WTC11 (cell line): ENCODE measurements at regions not wholly inside any gene's neighbourhood (a gene's known extent, or its start where the extent isn't known, plus 50 kb on each side); places are given as distances from the start of the nearest gene placed in this dataset.

Experiments
- ATAC-seq: fragments of 200-7000 bp; cut with Tn5 transposase; 2 replicates; pipeline ENCODE4 v1.10.0; 2021; ENCODE audit warnings: mild to moderate bottlenecking, moderate library complexity
- CTCF ChIA-PET: fragments of 300-600 bp; sonication (Branson Sonifier 250); formaldehyde crosslinking; loops from one replicate; lab custom pipeline; 2021; ENCODE audit warnings: antibody characterized with exemption; lab: Charles Lee
- POLR2A ChIA-PET: fragments of 350-600 bp; sonication (Branson Sonifier 250); formaldehyde crosslinking; loops from one replicate; lab custom pipeline; 2021; ENCODE audit warnings: antibody characterized with exemption; lab: Charles Lee
- DNase-seq: peaks from one replicate; pipeline ENCODE4 v3.0.0; 2021; ENCODE audit warnings: low spot score
- H3K27ac Mint-ChIP-seq: 2 replicates; pipeline ENCODE4 v1.8.0; 2021; ENCODE audit warnings: mixed read lengths
- H3K27me3 Mint-ChIP-seq: 2 replicates; pipeline ENCODE4 v1.8.0; 2021; ENCODE audit warnings: low read depth, mild to moderate bottlenecking, moderate library complexity, mixed read lengths
- H3K36me3 Mint-ChIP-seq: 2 replicates; pipeline ENCODE4 v1.8.0; 2021; ENCODE audit warnings: mixed read lengths
- H3K4me1 Mint-ChIP-seq: 2 replicates; pipeline ENCODE4 v1.8.0; 2022; ENCODE audit warnings: mixed read lengths
- H3K4me3 Mint-ChIP-seq: 2 replicates; pipeline ENCODE4 v1.8.0; 2021; ENCODE audit warnings: mild to moderate bottlenecking, moderate library complexity, mixed read lengths
- H3K9me3 Mint-ChIP-seq: 2 replicates; pipeline ENCODE4 v1.8.0; 2021; ENCODE audit warnings: mixed read lengths
- ESRRA ChIP-seq: sonication (generic); formaldehyde crosslinking; IDR thresholded peaks from 2 replicates; pipeline ENCODE4 v1.8.1; 2022; ENCODE audit warnings: mild to moderate bottlenecking, missing genetic modification reagents, borderline replicate concordance
- FOXP1 ChIP-seq: sonication (generic); formaldehyde crosslinking; IDR thresholded peaks from 2 replicates; pipeline ENCODE4 v1.8.0; 2022; ENCODE audit warnings: missing genetic modification reagents, mild to moderate bottlenecking, moderate library complexity, borderline replicate concordance
- GRHL2 ChIP-seq: fragments of 250-450 bp; sonication (Bioruptor Pico); IDR thresholded peaks from 2 replicates; pipeline ENCODE4 v1.8.0; 2022; ENCODE audit warnings: mild to moderate bottlenecking, moderate library complexity; ENCODE audit not compliant: insufficient replicate concordance, severe bottlenecking
- JUN ChIP-seq: sonication (generic); formaldehyde crosslinking; IDR thresholded peaks from 2 replicates; pipeline ENCODE4 v1.8.0; 2023; ENCODE audit warnings: mild to moderate bottlenecking, missing genetic modification reagents
- NFE2L1 ChIP-seq: sonication (generic); formaldehyde crosslinking; IDR thresholded peaks from 2 replicates; pipeline ENCODE4 v1.8.1; 2023; ENCODE audit warnings: missing genetic modification reagents
- NR1H2 ChIP-seq: sonication (generic); formaldehyde crosslinking; IDR thresholded peaks from 2 replicates; pipeline ENCODE4 v1.9.0; 2021; ENCODE audit warnings: mild to moderate bottlenecking, moderate library complexity, missing genetic modification reagents
- NR3C1 ChIP-seq: sonication (generic); formaldehyde crosslinking; conservative IDR thresholded peaks from 2 replicates; pipeline ENCODE4 v1.8.1; 2023; ENCODE audit warnings: low read depth, mild to moderate bottlenecking, missing genetic modification reagents
- ZNF219 ChIP-seq: sonication (generic); formaldehyde crosslinking; IDR thresholded peaks from 2 replicates; pipeline ENCODE4 v1.8.0; 2023; ENCODE audit warnings: missing genetic modification reagents, mild to moderate bottlenecking, borderline replicate concordance
- TF ChIP-seq, protein P1 (sequence below): sonication (generic); formaldehyde crosslinking; IDR thresholded peaks from 2 replicates; pipeline ENCODE4 v1.8.0; 2023; ENCODE audit warnings: missing genetic modification reagents, mild to moderate bottlenecking, borderline replicate concordance
- TF ChIP-seq, protein P2 (sequence below): fragments of 250-450 bp; sonication (Bioruptor Pico); IDR thresholded peaks from 2 replicates; pipeline ENCODE4 v1.9.0; 2021; ENCODE audit warnings: mild to moderate bottlenecking
- TF ChIP-seq, protein P3 (sequence below): sonication (generic); formaldehyde crosslinking; IDR thresholded peaks from 2 replicates; pipeline ENCODE4 v1.8.0; 2022; ENCODE audit warnings: mild to moderate bottlenecking, missing genetic modification reagents
- TF ChIP-seq, protein P4 (sequence below): sonication (generic); formaldehyde crosslinking; IDR thresholded peaks from 2 replicates; pipeline ENCODE4 v1.8.1; 2022; ENCODE audit warnings: missing genetic modification reagents, borderline replicate concordance
- TF ChIP-seq, protein P5 (sequence below): sonication (generic); formaldehyde crosslinking; IDR thresholded peaks from 2 replicates; pipeline ENCODE4 v1.8.1; 2022; ENCODE audit warnings: mild to moderate bottlenecking, missing genetic modification reagents, moderate library complexity, borderline replicate concordance
- TF ChIP-seq, protein P6 (sequence below): fragments of 250-450 bp; sonication (Bioruptor Pico); conservative IDR thresholded peaks from 2 replicates; pipeline ENCODE4 v1.9.0; 2021; ENCODE audit warnings: mild to moderate bottlenecking
- TF ChIP-seq, protein P7 (sequence below): sonication (generic); formaldehyde crosslinking; IDR thresholded peaks from 2 replicates; pipeline ENCODE4 v1.8.1; 2023; ENCODE audit warnings: mild to moderate bottlenecking, missing genetic modification reagents
- TF ChIP-seq, protein P8 (sequence below): sonication (generic); formaldehyde crosslinking; IDR thresholded peaks from 2 replicates; pipeline ENCODE4 v1.8.0; 2023; ENCODE audit warnings: missing genetic modification reagents
- TF ChIP-seq, protein P9 (sequence below): sonication (generic); formaldehyde crosslinking; IDR thresholded peaks from 2 replicates; pipeline ENCODE4 v1.8.0; 2023; ENCODE audit warnings: mild to moderate bottlenecking, missing genetic modification reagents
- TF ChIP-seq, protein P10 (sequence below): sonication (generic); formaldehyde crosslinking; conservative IDR thresholded peaks from 2 replicates; pipeline ENCODE4 v1.8.1; 2022; ENCODE audit warnings: mild to moderate bottlenecking, missing genetic modification reagents

DNA sequence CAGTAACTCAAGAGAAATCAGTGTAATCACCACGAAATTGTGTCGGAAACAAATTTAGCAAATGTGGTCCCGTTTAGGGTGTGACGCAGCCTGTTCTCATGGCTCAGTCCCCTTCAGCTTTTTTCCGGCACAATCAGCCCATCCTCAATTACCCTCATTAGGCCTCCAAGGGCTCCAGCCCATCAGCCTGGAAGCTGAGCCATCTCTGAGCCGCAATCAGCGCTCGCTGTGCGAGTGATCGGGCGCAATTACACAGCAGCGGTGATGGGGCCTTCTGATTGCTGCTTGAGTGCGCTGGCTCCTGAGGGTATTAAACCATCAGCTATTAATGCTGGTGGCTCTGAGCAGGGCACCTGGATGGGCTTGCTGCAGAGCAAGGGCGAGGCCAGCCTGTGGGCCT is 55.6 kb downstream of the PLXNA1 start (continued):
- no peak for TF ChIP-seq NR1H2 (CRISPR knock-in tag)
- TF ChIP-seq, protein P1, sequence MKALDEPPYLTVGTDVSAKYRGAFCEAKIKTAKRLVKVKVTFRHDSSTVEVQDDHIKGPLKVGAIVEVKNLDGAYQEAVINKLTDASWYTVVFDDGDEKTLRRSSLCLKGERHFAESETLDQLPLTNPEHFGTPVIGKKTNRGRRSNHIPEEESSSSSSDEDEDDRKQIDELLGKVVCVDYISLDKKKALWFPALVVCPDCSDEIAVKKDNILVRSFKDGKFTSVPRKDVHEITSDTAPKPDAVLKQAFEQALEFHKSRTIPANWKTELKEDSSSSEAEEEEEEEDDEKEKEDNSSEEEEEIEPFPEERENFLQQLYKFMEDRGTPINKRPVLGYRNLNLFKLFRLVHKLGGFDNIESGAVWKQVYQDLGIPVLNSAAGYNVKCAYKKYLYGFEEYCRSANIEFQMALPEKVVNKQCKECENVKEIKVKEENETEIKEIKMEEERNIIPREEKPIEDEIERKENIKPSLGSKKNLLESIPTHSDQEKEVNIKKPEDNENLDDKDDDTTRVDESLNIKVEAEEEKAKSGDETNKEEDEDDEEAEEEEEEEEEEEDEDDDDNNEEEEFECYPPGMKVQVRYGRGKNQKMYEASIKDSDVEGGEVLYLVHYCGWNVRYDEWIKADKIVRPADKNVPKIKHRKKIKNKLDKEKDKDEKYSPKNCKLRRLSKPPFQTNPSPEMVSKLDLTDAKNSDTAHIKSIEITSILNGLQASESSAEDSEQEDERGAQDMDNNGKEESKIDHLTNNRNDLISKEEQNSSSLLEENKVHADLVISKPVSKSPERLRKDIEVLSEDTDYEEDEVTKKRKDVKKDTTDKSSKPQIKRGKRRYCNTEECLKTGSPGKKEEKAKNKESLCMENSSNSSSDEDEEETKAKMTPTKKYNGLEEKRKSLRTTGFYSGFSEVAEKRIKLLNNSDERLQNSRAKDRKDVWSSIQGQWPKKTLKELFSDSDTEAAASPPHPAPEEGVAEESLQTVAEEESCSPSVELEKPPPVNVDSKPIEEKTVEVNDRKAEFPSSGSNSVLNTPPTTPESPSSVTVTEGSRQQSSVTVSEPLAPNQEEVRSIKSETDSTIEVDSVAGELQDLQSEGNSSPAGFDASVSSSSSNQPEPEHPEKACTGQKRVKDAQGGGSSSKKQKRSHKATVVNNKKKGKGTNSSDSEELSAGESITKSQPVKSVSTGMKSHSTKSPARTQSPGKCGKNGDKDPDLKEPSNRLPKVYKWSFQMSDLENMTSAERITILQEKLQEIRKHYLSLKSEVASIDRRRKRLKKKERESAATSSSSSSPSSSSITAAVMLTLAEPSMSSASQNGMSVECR (CRISPR knock-in tag), result no peak
- TF ChIP-seq, protein P2, sequence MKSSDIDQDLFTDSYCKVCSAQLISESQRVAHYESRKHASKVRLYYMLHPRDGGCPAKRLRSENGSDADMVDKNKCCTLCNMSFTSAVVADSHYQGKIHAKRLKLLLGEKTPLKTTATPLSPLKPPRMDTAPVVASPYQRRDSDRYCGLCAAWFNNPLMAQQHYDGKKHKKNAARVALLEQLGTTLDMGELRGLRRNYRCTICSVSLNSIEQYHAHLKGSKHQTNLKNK (CRISPR knock-in tag), result no peak
- no peak for TF ChIP-seq GRHL2 (CRISPR knock-in tag)

DNA sequence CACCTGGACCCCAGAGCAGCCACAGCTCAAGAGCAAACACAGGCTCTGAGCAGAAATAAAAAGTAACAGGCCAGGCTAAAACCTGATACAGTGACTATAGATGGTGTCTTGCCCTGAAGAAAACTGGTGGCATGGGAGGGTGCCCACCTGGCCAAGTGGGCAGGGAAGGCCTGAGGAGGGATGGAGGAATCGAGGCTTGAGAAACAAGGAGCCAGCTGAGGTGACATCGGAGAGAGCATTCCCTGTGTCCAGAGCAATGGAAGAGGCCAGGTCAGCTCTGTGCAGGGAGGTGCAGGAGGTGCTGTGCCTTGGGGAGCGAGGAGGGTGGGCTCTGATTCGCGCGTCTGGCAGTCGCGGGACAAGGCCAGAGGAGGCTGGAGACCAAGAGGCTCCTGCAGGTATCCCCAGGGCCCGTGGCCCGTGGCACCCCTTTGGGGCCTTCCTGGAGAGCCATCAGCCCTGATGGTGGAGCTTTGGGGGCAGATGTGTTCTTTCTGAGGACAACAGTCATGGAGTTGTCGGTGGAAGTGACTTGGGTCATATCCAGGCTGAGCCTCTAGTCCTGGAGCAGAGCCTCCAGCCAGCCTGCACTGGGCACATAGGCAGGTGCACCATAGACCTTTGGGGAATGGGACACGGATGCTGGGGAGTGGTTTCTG is 56.1 kb downstream of the PLXNA1 start:
- H3K9me3 Mint-ChIP-seq, result no peaks in the 10 kb centered on the region
- CTCF ChIA-PET, result interaction anchor here (0.7 to 1.6 kb wide), 4 partner anchors 55 to 536 kb away, joined by 3 to 4 read pairs (median 4); no protein-coding TSS in a partner anchor
- ATAC-seq (no peak), DNase-seq (no peak)
- no peak overlapping the region for H3K4me3 Mint-ChIP-seq
- H3K27me3 Mint-ChIP-seq, result no peaks in the 10 kb centered on the region
- peaks cover 19% of the 10 kb centered on the region for H3K4me1 Mint-ChIP-seq
- no peaks in the 10 kb centered on the region for H3K36me3 Mint-ChIP-seq
- POLR2A ChIA-PET, result no interaction called here
- peak overlapping the region; percentile 37 for H3K27ac Mint-ChIP-seq
- TF ChIP-seq NFE2L1 (CRISPR knock-in tag) (no peak), JUN (CRISPR knock-in tag) (no peak), ESRRA (CRISPR knock-in tag) (no peak), NR3C1 (CRISPR knock-in tag) (no peak), ZNF219 (CRISPR knock-in tag) (no peak), FOXP1 (CRISPR knock-in tag) (no peak)
- TF ChIP-seq, protein P3, sequence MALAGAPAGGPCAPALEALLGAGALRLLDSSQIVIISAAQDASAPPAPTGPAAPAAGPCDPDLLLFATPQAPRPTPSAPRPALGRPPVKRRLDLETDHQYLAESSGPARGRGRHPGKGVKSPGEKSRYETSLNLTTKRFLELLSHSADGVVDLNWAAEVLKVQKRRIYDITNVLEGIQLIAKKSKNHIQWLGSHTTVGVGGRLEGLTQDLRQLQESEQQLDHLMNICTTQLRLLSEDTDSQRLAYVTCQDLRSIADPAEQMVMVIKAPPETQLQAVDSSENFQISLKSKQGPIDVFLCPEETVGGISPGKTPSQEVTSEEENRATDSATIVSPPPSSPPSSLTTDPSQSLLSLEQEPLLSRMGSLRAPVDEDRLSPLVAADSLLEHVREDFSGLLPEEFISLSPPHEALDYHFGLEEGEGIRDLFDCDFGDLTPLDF, result no peak
- TF ChIP-seq, protein P4, sequence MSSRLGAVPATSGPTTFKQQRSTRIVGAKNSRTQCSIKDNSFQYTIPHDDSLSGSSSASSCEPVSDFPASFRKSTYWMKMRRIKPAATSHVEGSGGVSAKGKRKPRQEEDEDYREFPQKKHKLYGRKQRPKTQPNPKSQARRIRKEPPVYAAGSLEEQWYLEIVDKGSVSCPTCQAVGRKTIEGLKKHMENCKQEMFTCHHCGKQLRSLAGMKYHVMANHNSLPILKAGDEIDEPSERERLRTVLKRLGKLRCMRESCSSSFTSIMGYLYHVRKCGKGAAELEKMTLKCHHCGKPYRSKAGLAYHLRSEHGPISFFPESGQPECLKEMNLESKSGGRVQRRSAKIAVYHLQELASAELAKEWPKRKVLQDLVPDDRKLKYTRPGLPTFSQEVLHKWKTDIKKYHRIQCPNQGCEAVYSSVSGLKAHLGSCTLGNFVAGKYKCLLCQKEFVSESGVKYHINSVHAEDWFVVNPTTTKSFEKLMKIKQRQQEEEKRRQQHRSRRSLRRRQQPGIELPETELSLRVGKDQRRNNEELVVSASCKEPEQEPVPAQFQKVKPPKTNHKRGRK, result no peak
- TF ChIP-seq, protein P5, sequence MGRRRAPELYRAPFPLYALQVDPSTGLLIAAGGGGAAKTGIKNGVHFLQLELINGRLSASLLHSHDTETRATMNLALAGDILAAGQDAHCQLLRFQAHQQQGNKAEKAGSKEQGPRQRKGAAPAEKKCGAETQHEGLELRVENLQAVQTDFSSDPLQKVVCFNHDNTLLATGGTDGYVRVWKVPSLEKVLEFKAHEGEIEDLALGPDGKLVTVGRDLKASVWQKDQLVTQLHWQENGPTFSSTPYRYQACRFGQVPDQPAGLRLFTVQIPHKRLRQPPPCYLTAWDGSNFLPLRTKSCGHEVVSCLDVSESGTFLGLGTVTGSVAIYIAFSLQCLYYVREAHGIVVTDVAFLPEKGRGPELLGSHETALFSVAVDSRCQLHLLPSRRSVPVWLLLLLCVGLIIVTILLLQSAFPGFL, result no peak
- TF ChIP-seq, protein P6, sequence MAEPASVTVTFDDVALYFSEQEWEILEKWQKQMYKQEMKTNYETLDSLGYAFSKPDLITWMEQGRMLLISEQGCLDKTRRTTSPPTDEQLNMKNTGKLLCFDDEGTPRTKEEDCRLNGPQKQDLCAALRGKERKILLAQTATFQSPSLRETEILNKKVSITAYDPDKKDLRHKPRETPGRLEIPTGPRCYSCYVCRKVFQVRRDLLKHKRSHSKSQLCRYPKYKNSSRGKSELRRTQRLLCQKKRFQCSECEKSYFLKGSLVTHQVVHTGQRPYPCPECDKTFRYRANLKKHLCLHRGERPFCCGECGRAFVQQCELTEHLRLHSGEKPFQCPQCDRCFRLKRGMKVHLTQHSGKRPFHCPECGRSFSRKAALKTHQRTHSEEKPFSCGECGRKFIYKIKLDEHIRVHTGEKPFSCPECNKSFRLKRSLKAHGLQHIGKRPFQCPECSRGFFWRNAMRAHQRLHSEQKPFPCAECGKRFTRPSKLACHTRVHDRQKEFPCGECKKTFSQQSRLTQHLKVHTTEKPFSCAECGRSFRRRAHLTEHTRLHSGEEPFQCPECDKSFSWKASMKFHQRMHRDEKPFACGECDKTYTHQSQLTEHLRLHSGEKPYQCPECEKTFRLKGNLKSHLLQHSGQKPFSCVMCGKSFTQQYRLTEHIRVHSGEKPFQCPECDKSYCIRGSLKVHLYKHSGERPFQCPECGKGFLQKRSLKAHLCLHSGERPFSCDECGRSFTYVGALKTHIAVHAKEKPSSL (CRISPR knock-in tag), result no peak
- TF ChIP-seq, protein P7, sequence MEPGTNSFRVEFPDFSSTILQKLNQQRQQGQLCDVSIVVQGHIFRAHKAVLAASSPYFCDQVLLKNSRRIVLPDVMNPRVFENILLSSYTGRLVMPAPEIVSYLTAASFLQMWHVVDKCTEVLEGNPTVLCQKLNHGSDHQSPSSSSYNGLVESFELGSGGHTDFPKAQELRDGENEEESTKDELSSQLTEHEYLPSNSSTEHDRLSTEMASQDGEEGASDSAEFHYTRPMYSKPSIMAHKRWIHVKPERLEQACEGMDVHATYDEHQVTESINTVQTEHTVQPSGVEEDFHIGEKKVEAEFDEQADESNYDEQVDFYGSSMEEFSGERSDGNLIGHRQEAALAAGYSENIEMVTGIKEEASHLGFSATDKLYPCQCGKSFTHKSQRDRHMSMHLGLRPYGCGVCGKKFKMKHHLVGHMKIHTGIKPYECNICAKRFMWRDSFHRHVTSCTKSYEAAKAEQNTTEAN (CRISPR knock-in tag), result no peak
- TF ChIP-seq, protein P8, sequence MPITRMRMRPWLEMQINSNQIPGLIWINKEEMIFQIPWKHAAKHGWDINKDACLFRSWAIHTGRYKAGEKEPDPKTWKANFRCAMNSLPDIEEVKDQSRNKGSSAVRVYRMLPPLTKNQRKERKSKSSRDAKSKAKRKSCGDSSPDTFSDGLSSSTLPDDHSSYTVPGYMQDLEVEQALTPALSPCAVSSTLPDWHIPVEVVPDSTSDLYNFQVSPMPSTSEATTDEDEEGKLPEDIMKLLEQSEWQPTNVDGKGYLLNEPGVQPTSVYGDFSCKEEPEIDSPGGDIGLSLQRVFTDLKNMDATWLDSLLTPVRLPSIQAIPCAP, result no peak
- TF ChIP-seq, protein P9, sequence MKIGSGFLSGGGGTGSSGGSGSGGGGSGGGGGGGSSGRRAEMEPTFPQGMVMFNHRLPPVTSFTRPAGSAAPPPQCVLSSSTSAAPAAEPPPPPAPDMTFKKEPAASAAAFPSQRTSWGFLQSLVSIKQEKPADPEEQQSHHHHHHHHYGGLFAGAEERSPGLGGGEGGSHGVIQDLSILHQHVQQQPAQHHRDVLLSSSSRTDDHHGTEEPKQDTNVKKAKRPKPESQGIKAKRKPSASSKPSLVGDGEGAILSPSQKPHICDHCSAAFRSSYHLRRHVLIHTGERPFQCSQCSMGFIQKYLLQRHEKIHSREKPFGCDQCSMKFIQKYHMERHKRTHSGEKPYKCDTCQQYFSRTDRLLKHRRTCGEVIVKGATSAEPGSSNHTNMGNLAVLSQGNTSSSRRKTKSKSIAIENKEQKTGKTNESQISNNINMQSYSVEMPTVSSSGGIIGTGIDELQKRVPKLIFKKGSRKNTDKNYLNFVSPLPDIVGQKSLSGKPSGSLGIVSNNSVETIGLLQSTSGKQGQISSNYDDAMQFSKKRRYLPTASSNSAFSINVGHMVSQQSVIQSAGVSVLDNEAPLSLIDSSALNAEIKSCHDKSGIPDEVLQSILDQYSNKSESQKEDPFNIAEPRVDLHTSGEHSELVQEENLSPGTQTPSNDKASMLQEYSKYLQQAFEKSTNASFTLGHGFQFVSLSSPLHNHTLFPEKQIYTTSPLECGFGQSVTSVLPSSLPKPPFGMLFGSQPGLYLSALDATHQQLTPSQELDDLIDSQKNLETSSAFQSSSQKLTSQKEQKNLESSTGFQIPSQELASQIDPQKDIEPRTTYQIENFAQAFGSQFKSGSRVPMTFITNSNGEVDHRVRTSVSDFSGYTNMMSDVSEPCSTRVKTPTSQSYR (CRISPR knock-in tag), result no peak
- TF ChIP-seq, protein P10, sequence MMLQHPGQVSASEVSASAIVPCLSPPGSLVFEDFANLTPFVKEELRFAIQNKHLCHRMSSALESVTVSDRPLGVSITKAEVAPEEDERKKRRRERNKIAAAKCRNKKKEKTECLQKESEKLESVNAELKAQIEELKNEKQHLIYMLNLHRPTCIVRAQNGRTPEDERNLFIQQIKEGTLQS (CRISPR knock-in tag), result no peak
